Fibroblast of lung (primary cell): ENCODE measurements at regions not wholly inside any gene's neighbourhood (a gene's known extent, or its start where the extent isn't known, plus 50 kb on each side); places are given as distances from the start of the nearest gene placed in this dataset.

Experiments
- DNase-seq, 2 donors: peaks; one replicate each; pipeline versions ENCODE4 v3.0.0 to v3.0.0-alpha.2; 2010; ENCODE audit warnings: low read depth in 2 of 2
- H2AFZ ChIP-seq: 2 replicates; pipeline ENCODE4 v1.5.1; 2012; ENCODE audit warnings: low read length, control low read depth, inconsistent platforms
- H3K27ac ChIP-seq: 2 replicates; pipeline ENCODE4 v1.5.1; 2011; ENCODE audit warnings: low read length, control low read depth; ENCODE audit not compliant: insufficient read depth
- H3K27me3 ChIP-seq: 2 replicates; pipeline ENCODE4 v1.5.1; 2011; ENCODE audit warnings: mild to moderate bottlenecking, low read length; ENCODE audit not compliant: control insufficient read depth, insufficient read depth
- H3K36me3 ChIP-seq: 2 replicates; pipeline ENCODE4 v1.5.1; 2011; ENCODE audit warnings: low read length; ENCODE audit not compliant: control insufficient read depth, insufficient read depth
- H3K4me1 ChIP-seq: 2 replicates; pipeline ENCODE4 v1.5.1; 2011; ENCODE audit warnings: low read length; ENCODE audit not compliant: control insufficient read depth, insufficient read depth; ENCODE audit errors: extremely low read depth
- H3K4me2 ChIP-seq: 2 replicates; pipeline ENCODE4 v1.5.1; 2011; ENCODE audit warnings: low read length, control low read depth; ENCODE audit not compliant: insufficient read depth; ENCODE audit errors: extremely low read depth
- H3K4me3 ChIP-seq, 4 experiments: fragments of 200-600 bp in 1 of 4; sonication (generic) in 1 of 4; replicated peaks in 1 of 4; 2 replicates each; pipeline ENCODE4 v1.5.1; 2011 to 2016; ENCODE audit warnings: low read length in 4 of 4, low read depth in 3 of 4, mild to moderate bottlenecking in 3 of 4, control low read depth in 2 of 4, inconsistent platforms in 1 of 4, mixed read lengths in 1 of 4; ENCODE audit not compliant: insufficient read depth in 1 of 4; ENCODE audit errors: control extremely low read depth in 1 of 4
- H3K79me2 ChIP-seq: 2 replicates; pipeline ENCODE4 v1.5.1; 2012; ENCODE audit warnings: mild to moderate bottlenecking, low read length, inconsistent platforms; ENCODE audit not compliant: control insufficient read depth, insufficient read depth
- H3K9ac ChIP-seq: 2 replicates; pipeline ENCODE4 v1.5.1; 2011; ENCODE audit warnings: mild to moderate bottlenecking, low read length, control low read depth; ENCODE audit not compliant: insufficient read depth
- H3K9me3 ChIP-seq: 2 replicates; pipeline ENCODE4 v1.5.1; 2012; ENCODE audit warnings: low read depth, low read length; ENCODE audit not compliant: control insufficient read depth, insufficient read depth
- H4K20me1 ChIP-seq: 2 replicates; pipeline ENCODE4 v1.5.1; 2011; ENCODE audit warnings: low read length; ENCODE audit not compliant: control insufficient read depth, insufficient read depth; ENCODE audit errors: extremely low read depth
- CTCF ChIP-seq, 2 donors: IDR thresholded peaks in 1 of 2; conservative IDR thresholded peaks in 1 of 2; 1 replicate in 1 of 2; 2 replicates in 1 of 2; pipeline ENCODE4 v1.5.1; 2011 to 2012; ENCODE audit warnings: low read length in 2 of 2, control low read depth in 1 of 2, inconsistent platforms in 1 of 2, low read depth in 1 of 2, mild to moderate bottlenecking in 1 of 2
- EZH2 ChIP-seq: IDR thresholded peaks from 2 replicates; pipeline ENCODE4 v1.5.1; 2012; ENCODE audit warnings: low read length, control low read depth, mild to moderate bottlenecking; ENCODE audit errors: missing control alignments

GRCh38 chr10:53382543-53382942 is 610.0 kb upstream of the MBL2 start:
- H3K4me1 ChIP-seq: no peaks in the 10 kb centered on the region
- H2AFZ ChIP-seq: no peak overlapping the region
- no peaks in the 10 kb centered on the region for H3K9me3 ChIP-seq
- DNase-seq: no peak
- H3K27ac ChIP-seq: no peak overlapping the region
- H3K36me3 ChIP-seq: no peaks in the 10 kb centered on the region
- no peak overlapping the region for H3K4me2 ChIP-seq
- H4K20me1 ChIP-seq: no peaks in the 10 kb centered on the region
- no peaks in the 10 kb centered on the region for H3K79me2 ChIP-seq
- no peak overlapping the region for H3K4me3 ChIP-seq
- no peak for TF ChIP-seq EZH2
- TF ChIP-seq CTCF (conservative IDR thresholded peaks at IDR 0.05 in 1 of 2, IDR thresholded peaks at IDR 0.05 in 1 of 2; ENCODE audit: low read depth in 1 of 2, low read length in 2 of 2): no peak
- no peak overlapping the region for H3K9ac ChIP-seq
- no peaks in the 10 kb centered on the region for H3K27me3 ChIP-seq

- Histone ChIP-seq H3K27ac (no peak overlapping the region), H3K4me3 (no peak overlapping the region), H2AFZ (no peak overlapping the region), H4K20me1 (no peaks in the 10 kb centered on the region), H3K4me1 (no peaks in the 10 kb centered on the region), H3K79me2 (no peaks in the 10 kb centered on the region), H3K36me3 (no peaks in the 10 kb centered on the region), H3K9ac (no peak overlapping the region), H3K27me3 (no peaks in the 10 kb centered on the region), H3K4me2 (no peak overlapping the region), H3K9me3 (no peaks in the 10 kb centered on the region)
- DNase-seq: no peak
- TF ChIP-seq EZH2 (no peak), CTCF (conservative IDR thresholded peaks at IDR 0.05 in 1 of 2, IDR thresholded peaks at IDR 0.05 in 1 of 2; ENCODE audit: low read depth in 1 of 2, low read length in 2 of 2) (no peak)
Observed at GRCh38 chr10:53379956-53380355, 607.4 kb upstream of the MBL2 start.

- H3K27ac ChIP-seq: no peak overlapping the region
- DNase-seq: no peak
- H3K79me2 ChIP-seq: no peaks in the 10 kb centered on the region
- no peaks in the 10 kb centered on the region for H3K9me3 ChIP-seq
- no peaks in the 10 kb centered on the region for H3K27me3 ChIP-seq
- no peak for TF ChIP-seq EZH2
- TF ChIP-seq CTCF (conservative IDR thresholded peaks at IDR 0.05 in 1 of 2, IDR thresholded peaks at IDR 0.05 in 1 of 2; ENCODE audit: low read depth in 1 of 2, low read length in 2 of 2): no peak
- no peaks in the 10 kb centered on the region for H3K36me3 ChIP-seq
- no peaks in the 10 kb centered on the region for H4K20me1 ChIP-seq
- H3K4me1 ChIP-seq: no peaks in the 10 kb centered on the region
- H3K4me3 ChIP-seq: no peak overlapping the region
- no peak overlapping the region for H3K4me2 ChIP-seq
- H3K9ac ChIP-seq: no peak overlapping the region
- H2AFZ ChIP-seq: no peak overlapping the region
Observed at GRCh38 chr10:53370347-53370746, 597.8 kb upstream of the MBL2 start.
